ENCODE measurements at regions not wholly inside any gene's neighbourhood (a gene's known extent, or its start where the extent isn't known, plus 50 kb on each side); places are given as distances from the start of the nearest gene placed in this dataset.

DNA sequence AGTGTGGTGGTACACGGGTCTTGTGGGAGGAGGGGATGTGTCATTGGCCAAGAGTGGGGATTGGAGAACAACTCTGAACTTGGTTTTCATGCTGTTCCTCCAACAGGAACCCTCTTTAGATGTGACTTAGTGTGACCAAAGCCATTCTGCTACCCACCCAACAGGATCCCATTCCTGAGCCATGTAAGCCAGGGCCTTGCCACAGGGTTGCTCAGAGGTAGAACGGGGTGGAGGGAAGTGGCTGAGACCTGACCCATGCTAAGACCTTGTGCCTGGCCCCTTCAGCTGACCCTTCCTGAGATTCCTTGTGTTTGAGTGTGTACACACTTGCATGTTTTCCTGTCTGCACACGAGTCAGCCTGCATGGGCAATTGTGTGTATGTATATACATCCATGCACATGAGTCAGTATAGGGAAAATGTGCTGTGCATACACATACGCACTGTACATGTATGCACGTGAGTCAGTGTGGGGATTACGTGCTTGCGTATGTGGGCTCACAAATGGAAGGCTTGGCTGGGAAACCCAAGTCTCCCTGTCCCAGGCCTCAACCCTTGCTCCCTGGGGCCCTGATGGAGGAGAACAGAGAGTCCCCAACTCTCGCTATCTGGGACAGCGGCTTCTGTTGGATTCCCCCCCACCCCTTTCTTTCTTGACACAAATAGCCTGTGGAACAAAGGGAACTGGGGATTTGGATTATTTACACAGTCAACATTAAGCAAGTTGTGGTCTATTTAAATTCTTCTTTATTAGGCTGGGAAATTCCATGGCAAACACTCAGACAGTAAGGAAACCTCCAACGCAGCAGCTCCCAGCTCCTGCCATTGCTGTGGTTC is 339.8 kb downstream of the DYSF start:
- Histone ChIP-seq H3K27ac (ENCODE audit: low read depth, low read length) (no peak overlapping the region), H3K4ac (replicated peaks; ENCODE audit: insufficient read length, low read depth, low read length) (no peak overlapping the region), H3K4me1 (replicated peaks in 1 of 4; ENCODE audit: control insufficient read depth in 3 of 4, insufficient read depth in 4 of 4, low read length in 3 of 4) (peaks cover 0 to 5% (median 0%) of the 10 kb centered on the region in 4 experiments; a peak in 1 of 7 replicates), H2BK20ac (ENCODE audit: low read length) (no peak overlapping the region), H3K23ac (ENCODE audit: insufficient read length) (no peak overlapping the region), H2BK15ac (ENCODE audit: low read length) (no peak overlapping the region), H4K8ac (ENCODE audit: extremely low read depth, insufficient read depth, low read length) (no peak overlapping the region), H2BK120ac (replicated peaks; ENCODE audit: low read depth, low read length) (no peak overlapping the region), H3K79me2 (ENCODE audit: control insufficient read depth in 1 of 2, insufficient read depth in 2 of 2, low read length in 2 of 2) (no peaks in the 10 kb centered on the region), H3K9me3 (ENCODE audit: insufficient read depth in 2 of 2, low read depth in 1 of 2, low read length in 1 of 2) (no peaks in the 10 kb centered on the region), H4K91ac (replicated peaks; ENCODE audit: insufficient read length, low read length) (no peak overlapping the region), H3K14ac (ENCODE audit: insufficient read length) (no peak overlapping the region), H3K27me3 (replicated peaks in 1 of 4; ENCODE audit: control insufficient read depth in 3 of 4, extremely low read depth in 1 of 4, insufficient read depth in 3 of 4, low read length in 3 of 4) (no peaks in the 10 kb centered on the region), H3K18ac (ENCODE audit: extremely low read depth, low read length) (no peak overlapping the region), H3K4me3 (ENCODE audit: extremely low read depth in 1 of 4, insufficient read depth in 2 of 4, low read depth in 3 of 4, low read length in 4 of 4) (no peak overlapping the region), H3K36me3 (ENCODE audit: control insufficient read depth in 2 of 4, insufficient read depth in 4 of 4, low read length in 3 of 4) (no peaks in the 10 kb centered on the region), H3K9ac (replicated peaks in 1 of 4; ENCODE audit: extremely low read depth in 1 of 4, low read depth in 3 of 4, low read length in 3 of 4) (no peak overlapping the region), H2AK5ac (ENCODE audit: low read depth, low read length) (no peak overlapping the region), H3K56ac (replicated peaks; ENCODE audit: insufficient read length, low read depth, low read length) (no peak overlapping the region), H3K4me2 (ENCODE audit: insufficient read depth in 1 of 2, low read depth in 2 of 2, low read length in 2 of 2) (no peak overlapping the region), H2AFZ (ENCODE audit: low read length) (no peak overlapping the region), H2BK5ac (ENCODE audit: low read depth, low read length) (no peak overlapping the region), H3K23me2 (ENCODE audit: low read depth, low read length) (no peaks in the 10 kb centered on the region), H2BK12ac (ENCODE audit: low read depth, low read length) (no peak overlapping the region), H4K20me1 (replicated peaks in 1 of 2; ENCODE audit: control insufficient read depth in 1 of 2, insufficient read depth in 2 of 2, low read length in 2 of 2) (no peaks in the 10 kb centered on the region), H4K5ac (ENCODE audit: insufficient read length, low read depth, low read length) (no peak overlapping the region), H3K79me1 (ENCODE audit: low read depth, low read length) (no peaks in the 10 kb centered on the region; the same call in 1 of the 2 replicates)
- ChIA-PET CTCF (ENCODE audit: partially characterized antibody) (interaction anchor here (1.0 to 14.8 kb wide), 6 partner anchors 9 to 263 kb away, joined by 3 to 386 read pairs (median 4); no protein-coding TSS in a partner anchor), POLR2A (ENCODE audit: partially characterized antibody) (no interaction called here)
- no peak for DNase-seq (ENCODE audit: low read depth in 1 of 2, low spot score in 2 of 2)
- no peak for FAIRE-seq
- 90% methylated on average over 10 of the region's 10 CpGs; no CpG with 5 or more reads in 1 of the 2 experiments for WGBS, 2 experiments (ENCODE audit: extremely low coverage in 1 of 2, insufficient coverage in 1 of 2, insufficient read length in 1 of 2, insufficient replicate concordance in 2 of 2, low coverage in 1 of 2, low lambda C conversion rate in 2 of 2, missing lambda C conversion rate in 1 of 2)
- TF ChIP-seq NRF1 (IDR thresholded peaks at IDR 0.05; ENCODE audit: low read depth, low read length), result no peak
- no peak for TF ChIP-seq SRF (IDR thresholded peaks at IDR 0.05; ENCODE audit: low read depth, low read length)
